ENCODE measurements at regions not wholly inside any gene's neighbourhood (a gene's known extent, or its start where the extent isn't known, plus 50 kb on each side); places are given as distances from the start of the nearest gene placed in this dataset.

DNA sequence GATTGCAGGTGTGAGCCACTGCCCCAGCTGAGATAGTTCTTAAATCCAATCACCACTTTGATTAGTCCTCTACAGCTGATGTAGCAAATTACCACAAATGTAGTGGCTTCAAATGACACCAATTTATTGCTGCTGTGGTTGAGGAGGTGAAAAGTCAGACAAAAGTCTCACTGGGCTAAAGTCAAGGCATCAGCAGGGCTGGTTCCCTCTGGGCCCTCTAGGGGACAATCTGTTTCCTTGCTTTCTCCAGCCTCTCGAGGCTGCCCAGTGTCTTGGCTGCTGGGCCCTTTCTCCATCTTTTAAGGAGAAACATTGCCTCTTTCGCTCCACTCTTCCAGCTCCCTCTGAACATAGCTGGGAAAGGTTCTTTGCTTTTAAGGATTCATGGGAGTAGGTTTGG, 50.5 kb upstream of the SHANK2 start:
- Mint-ChIP-seq H3K4me1 (no peaks in the 10 kb centered on the region), H3K27ac (no peak overlapping the region), H3K4me3 (no peak overlapping the region), H3K36me3 (no peaks in the 10 kb centered on the region), H3K9me3 (no peaks in the 10 kb centered on the region), H3K27me3 (peaks cover 4% of the 10 kb centered on the region)
- DNase-seq: peak; percentile 5
- CTCF ChIA-PET: no interaction called here

- Mint-ChIP-seq H3K4me3 (no peak overlapping the region), H3K4me1 (no peaks in the 10 kb centered on the region), H3K9me3 (no peaks in the 10 kb centered on the region), H3K27me3 (peaks cover 4% of the 10 kb centered on the region), H3K36me3 (no peaks in the 10 kb centered on the region), H3K27ac (no peak overlapping the region)
- DNase-seq: no peak
- CTCF ChIA-PET: no interaction called here
Measured at GRCh38 chr11:71302534-71302909, 50.1 kb upstream of the SHANK2 start.

Measured in activated naive CD4-positive, alpha-beta T cell treated with anti-CD3 and anti-CD28 coated beads, Interleukin-2, amount 10 ng/mL, durations not matched to agents 7 days and 5 days (primary cell).